Panc1 (cell line): ENCODE measurements at regions not wholly inside any gene's neighbourhood (a gene's known extent, or its start where the extent isn't known, plus 50 kb on each side); places are given as distances from the start of the nearest gene placed in this dataset.
A peak's percentile ranks its signal among the peaks of the same experiment; 100 is the strongest.

Experiments used
- ATAC-seq: fragments of 200-7000 bp; cut with Tn5 transposase; 2 replicates; pipeline ENCODE4 v1.9.1; 2020; ENCODE audit warnings: mild to moderate bottlenecking, moderate library complexity
- BruUV-seq: library from RNA; stranded (reverse); fragments of 400-500 nt; replicated peaks from 2 replicates; lab custom pipeline; 2021; lab: Mats Ljungman, UMichigan
- CTCF ChIA-PET: fragments of 300-600 bp; sonication (Branson Sonifier 250); formaldehyde crosslinking; loops from one replicate; lab custom pipeline; 2022; ENCODE audit warnings: antibody characterized with exemption; lab: Charles Lee
- POLR2A ChIA-PET: fragments of 300-600 bp; sonication (Branson Sonifier 250); formaldehyde crosslinking; loops from one replicate; lab custom pipeline; 2022; ENCODE audit warnings: antibody characterized with exemption; lab: Charles Lee
- DNase-seq: peaks from one replicate; pipeline ENCODE4 v3.0.0-alpha.2; 2010; ENCODE audit warnings: low read depth, low spot score
- H3K27ac ChIP-seq: 2 replicates; pipeline ENCODE4 v1.5.1; 2011; ENCODE audit warnings: mild to moderate bottlenecking, low read length, inconsistent platforms
- H3K27me3 ChIP-seq: fragments of 200-500 bp; sonication (Bioruptor generic); 2 replicates; pipeline ENCODE4 v1.6.0; 2014; ENCODE audit warnings: low read length, inconsistent platforms; ENCODE audit not compliant: control insufficient read depth, insufficient read depth
- H3K36me3 ChIP-seq: fragments of 200-500 bp; sonication (Bioruptor generic); 2 replicates; pipeline ENCODE4 v1.5.1; 2014; ENCODE audit warnings: inconsistent platforms, mild to moderate bottlenecking, low read length, moderate library complexity; ENCODE audit not compliant: control insufficient read depth, insufficient read depth
- H3K4me1 ChIP-seq: 2 replicates; pipeline ENCODE4 v1.5.1; 2011; ENCODE audit warnings: inconsistent platforms, mild to moderate bottlenecking, low read length, moderate library complexity; ENCODE audit not compliant: control insufficient read depth, insufficient read depth
- H3K4me3 ChIP-seq, 2 experiments: 2 replicates each; pipeline ENCODE4 v1.5.1; 2011 to 2012; ENCODE audit warnings: low read depth in 2 of 2, low read length in 2 of 2, mild to moderate bottlenecking in 2 of 2, inconsistent platforms in 1 of 2, moderate library complexity in 1 of 2
- H3K9me3 ChIP-seq: fragments of 200-500 bp; sonication (Bioruptor generic); 2 replicates; pipeline ENCODE4 v1.5.1; 2014; ENCODE audit warnings: low read depth, mild to moderate bottlenecking, inconsistent platforms, low read length, moderate library complexity; ENCODE audit not compliant: control insufficient read depth, insufficient read depth
- CTCF ChIP-seq: fragments of 450-650 bp; IDR thresholded peaks from 2 replicates; pipeline ENCODE4 v1.5.1; 2017; ENCODE audit warnings: mild to moderate bottlenecking
- POLR2AphosphoS5 ChIP-seq: IDR thresholded peaks from 2 replicates; pipeline ENCODE4 v1.6.1; 2012; ENCODE audit warnings: mild to moderate bottlenecking, low read depth, low read length, moderate library complexity
- REST ChIP-seq, 2 experiments: IDR thresholded peaks; 2 replicates each; pipeline ENCODE4 v1.6.1; 2011 to 2012; ENCODE audit warnings: low read depth in 2 of 2, control low read depth in 1 of 2, low read length in 1 of 2, mild to moderate bottlenecking in 1 of 2, moderate library complexity in 1 of 2; ENCODE audit not compliant: insufficient read depth in 1 of 2
- SIN3A ChIP-seq: IDR thresholded peaks from 2 replicates; pipeline ENCODE4 v1.6.1; 2012; ENCODE audit warnings: low read depth, mild to moderate bottlenecking, low read length, moderate library complexity, borderline replicate concordance; ENCODE audit not compliant: insufficient read depth
- TCF7L2 ChIP-seq: IDR thresholded peaks from 2 replicates; pipeline ENCODE4 v1.6.1; 2011; ENCODE audit warnings: mild to moderate bottlenecking, low read depth, low read length, inconsistent platforms
- in situ Hi-C: cut with HindIII; loops from 2 replicates; pipeline ENCODE4 v1.10.0; 2016; ENCODE audit warnings: low sequenced_read_pairs, low pct_unique_long_range_greater_than_20kb
- intact Hi-C: fragments of 100-400 bp; cut with micrococcal nuclease; formaldehyde crosslinking; loops from one replicate; pipeline ENCODE4 v1.10.0; 2022; ENCODE audit not compliant: unreplicated experiment

GRCh38 chr2:45167920-45168629, 158.8 kb upstream of the SIX2 start:
- Histone ChIP-seq H3K27ac (no peak overlapping the region), H3K4me1 (0 out of 2 replicates have a peak, but pooled peaks cover 2% of the 10 kb centered on the region), H3K4me3 (peak overlapping the region; percentile 42 to 50; a peak in 3 of 4 replicates), H3K36me3 (no peaks in the 10 kb centered on the region), H3K27me3 (peaks cover 36% of the 10 kb centered on the region), H3K9me3 (no peaks in the 10 kb centered on the region)
- intact Hi-C loops (no loop called here), in situ Hi-C loops (no loop called here)
- DNase-seq (no peak), ATAC-seq (no peak)
- TF ChIP-seq POLR2AphosphoS5 = no peak
- TF ChIP-seq SIN3A = no peak
- no peak for TF ChIP-seq TCF7L2
- TF ChIP-seq REST (IDR thresholded peaks at IDR 0.05; ENCODE audit: insufficient read depth in 1 of 2, low read depth in 2 of 2, low read length in 1 of 2) = no peak
- TF ChIP-seq CTCF = no peak
- CTCF ChIA-PET = no interaction called here
- BruUV-seq = no TSS peak
- POLR2A ChIA-PET = no interaction called here

GRCh38 chr2:45166229-45166890, 157.1 kb upstream of the SIX2 start:
- BruUV-seq = no TSS peak
- DNase-seq = no peak
- CTCF ChIA-PET = no interaction called here
- no peak overlapping the region for H3K4me3 ChIP-seq
- TF ChIP-seq REST (IDR thresholded peaks at IDR 0.05; ENCODE audit: insufficient read depth in 1 of 2, low read depth in 2 of 2, low read length in 1 of 2) = no peak
- TF ChIP-seq CTCF = no peak
- no peak for TF ChIP-seq SIN3A
- no peak for TF ChIP-seq TCF7L2
- no peak for TF ChIP-seq POLR2AphosphoS5
- intact Hi-C loops (no loop called here), in situ Hi-C loops (no loop called here)
- H3K36me3 ChIP-seq = no peaks in the 10 kb centered on the region
- POLR2A ChIA-PET = no interaction called here
- H3K27ac ChIP-seq = no peak overlapping the region
- H3K9me3 ChIP-seq = no peaks in the 10 kb centered on the region
- H3K27me3 ChIP-seq = peaks cover 38% of the 10 kb centered on the region
- no peak for ATAC-seq
- H3K4me1 ChIP-seq = 0 out of 2 replicates have a peak, but pooled peaks cover 2% of the 10 kb centered on the region
